BJ (cell line): ENCODE measurements at regions not wholly inside any gene's neighbourhood (a gene's known extent, or its start where the extent isn't known, plus 50 kb on each side); places are given as distances from the start of the nearest gene placed in this dataset.

Experiments used
- CTCF ChIA-PET: fragments of 350-600 bp; formaldehyde crosslinking; extraction: SDS; loops from one replicate; lab custom pipeline; 2021; ENCODE audit warnings: antibody characterized with exemption, inconsistent platforms; lab: Yijun Ruan, JAX
- POLR2A ChIA-PET: fragments of 300-600 bp; sonication (Branson Sonifier 250); formaldehyde crosslinking; extraction: SDS; loops from one replicate; lab custom pipeline; 2021; ENCODE audit warnings: antibody characterized with exemption; lab: Charles Lee
- DNase-seq: peaks from one replicate; pipeline ENCODE4 v3.0.0-alpha.2; 2011; ENCODE audit warnings: low read depth
- H3K27me3 ChIP-seq: 2 replicates; pipeline ENCODE4 v1.6.0; 2011; ENCODE audit warnings: low read length; ENCODE audit not compliant: control insufficient read depth, insufficient read depth
- H3K36me3 ChIP-seq: 2 replicates; pipeline ENCODE4 v1.5.1; 2011; ENCODE audit warnings: low read length; ENCODE audit not compliant: control insufficient read depth, insufficient read depth
- H3K4me3 ChIP-seq: 2 replicates; pipeline ENCODE4 v1.5.1; 2011; ENCODE audit warnings: low read depth, mild to moderate bottlenecking, control low read depth, low read length
- CTCF ChIP-seq: IDR thresholded peaks from 2 replicates; pipeline ENCODE4 v1.5.1; 2011; ENCODE audit warnings: low read depth, mild to moderate bottlenecking, control low read depth, inconsistent platforms, low read length, moderate library complexity; ENCODE audit not compliant: insufficient read depth

GRCh38 chr15:67005294-67005996 lies 60.0 kb upstream of the SMAD3 start:
- H3K27me3 ChIP-seq: peaks cover 7% of the 10 kb centered on the region
- ChIA-PET CTCF (no interaction called here), POLR2A (no interaction called here)
- no peak overlapping the region for H3K4me3 ChIP-seq
- no peaks in the 10 kb centered on the region for H3K36me3 ChIP-seq
- no peak for DNase-seq
- no peak for TF ChIP-seq CTCF

DNA sequence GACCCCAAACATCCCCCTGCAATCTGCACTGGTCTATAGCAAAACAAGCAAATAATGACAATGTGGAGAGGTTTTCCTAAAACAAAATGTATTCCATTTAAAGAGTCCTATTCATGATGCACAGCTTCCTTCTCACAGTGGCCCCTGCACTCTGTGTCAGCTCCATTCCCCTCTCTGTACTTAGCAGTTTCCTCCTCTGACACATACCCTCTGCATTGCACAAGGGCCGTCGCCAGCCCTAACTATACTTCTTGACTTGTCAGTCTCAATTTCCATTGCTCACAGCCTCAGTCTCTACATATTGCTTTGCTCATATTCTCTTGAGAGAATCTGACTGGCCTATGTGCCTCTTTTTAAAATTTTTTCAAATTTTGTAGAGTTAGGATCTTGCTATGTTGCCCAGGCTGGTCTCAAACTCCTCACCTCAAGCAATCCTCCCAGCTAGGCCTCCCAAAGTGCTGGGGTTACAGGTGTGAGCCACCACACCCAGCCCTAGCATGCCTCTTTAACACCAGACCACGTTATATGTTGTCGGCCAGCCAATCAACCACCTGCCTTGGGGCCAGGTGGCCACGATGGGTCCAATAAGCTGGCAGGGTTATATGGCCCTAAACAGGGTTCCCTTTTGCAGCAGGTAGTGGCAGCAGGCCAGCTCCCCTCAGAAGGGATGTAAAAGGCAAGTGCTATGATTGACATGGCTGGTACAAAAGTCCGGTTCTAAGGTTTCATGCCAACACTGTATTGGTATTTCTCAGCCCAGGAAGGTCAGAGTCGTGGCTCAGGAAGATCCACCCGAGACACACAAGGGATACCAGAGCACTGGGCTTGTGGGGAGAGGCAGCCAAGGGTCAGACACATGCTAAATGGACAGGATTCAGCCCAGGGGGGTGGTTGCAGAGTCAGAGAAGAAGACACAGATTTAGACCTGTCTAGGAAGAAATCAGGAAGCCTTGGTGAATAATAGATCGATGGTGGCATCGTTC lies 59.0 kb upstream of the SMAD3 start:
- TF ChIP-seq CTCF: no peak
- no peak overlapping the region for H3K4me3 ChIP-seq
- peaks cover 7% of the 10 kb centered on the region for H3K27me3 ChIP-seq
- POLR2A ChIA-PET: no interaction called here
- no peaks in the 10 kb centered on the region for H3K36me3 ChIP-seq
- CTCF ChIA-PET: no interaction called here
- DNase-seq: no peak

- POLR2A ChIA-PET: no interaction called here
These were observed 55.5 kb upstream of the SMAD3 start for GRCh38 chr15:67009576-67010569.

GRCh38 chr15:67010898-67011616 lies 54.3 kb upstream of the SMAD3 start:
- POLR2A ChIA-PET: no interaction called here
- H3K27me3 ChIP-seq: peaks cover 6% of the 10 kb centered on the region; the same call in 1 of the 2 replicates
- no peak overlapping the region for H3K4me3 ChIP-seq
- TF ChIP-seq CTCF: no peak
- no peaks in the 10 kb centered on the region for H3K36me3 ChIP-seq
- no peak for DNase-seq
- CTCF ChIA-PET: interaction anchor here (1.3 to 2.0 kb wide), 2 partner anchors 8 to 11 kb away, joined by 3 to 5 read pairs; no protein-coding TSS in a partner anchor

More at GRCh38 chr15:67009576-67010569, 55.5 kb upstream of the SMAD3 start:
- no peaks in the 10 kb centered on the region for H3K36me3 ChIP-seq
- H3K27me3 ChIP-seq: peaks cover 7% of the 10 kb centered on the region
- DNase-seq: no peak
- TF ChIP-seq CTCF: no peak
- CTCF ChIA-PET: interaction anchor here (2.0 kb wide), 1 partner anchor 12 kb away, joined by 5 read pairs; no protein-coding TSS in a partner anchor
- H3K4me3 ChIP-seq: no peak overlapping the region
